HL-60/S4 (cell line): ENCODE measurements at regions not wholly inside any gene's neighbourhood (a gene's known extent, or its start where the extent isn't known, plus 50 kb on each side); places are given as distances from the start of the nearest gene placed in this dataset.
"Not testable (repeated sequence)": the region's sequence is repeated elsewhere in the genome, so short reads cannot be mapped to it uniquely, and the experiment has no call there.

Source experiments
- in situ Hi-C: fragments of 300-500 bp; cut with MboI; formaldehyde crosslinking; loops from 2 replicates; pipeline ENCODE4 v1.14.3; 2022; ENCODE audit warnings: low sequenced_read_pairs

GRCh38 chrX:9260603-9261002, 204.3 kb upstream of the TBL1X start:
- in situ Hi-C loops, result no loop called here

GRCh38 chrX:9267415-9267814, 197.4 kb upstream of the TBL1X start:
- in situ Hi-C loops, result no loop called here

DNA sequence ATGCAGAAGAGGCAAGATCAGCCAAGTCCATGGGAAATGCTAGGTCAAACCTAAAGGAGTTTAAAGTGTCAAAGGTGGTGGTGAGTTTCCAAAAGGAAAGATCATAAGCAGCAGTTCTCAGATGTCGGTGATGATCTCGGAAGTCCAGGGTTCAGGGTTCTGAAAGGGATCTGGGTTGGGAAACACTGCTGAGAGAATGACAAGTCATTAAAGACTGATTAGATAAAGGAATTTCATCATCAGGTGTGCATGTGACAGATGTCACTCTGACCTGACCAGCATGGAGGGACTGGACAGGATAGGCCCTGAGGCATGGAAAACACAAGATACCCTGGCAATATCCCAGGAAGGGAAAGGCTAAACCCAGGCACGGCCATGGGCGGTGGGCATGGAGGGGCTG, 195.7 kb upstream of the TBL1X start:
- in situ Hi-C loops, result no loop called here

GRCh38 chrX:9271789-9272525, 192.9 kb upstream of the TBL1X start:
- in situ Hi-C loops, result no loop called here

GRCh38 chrX:9273744-9274143, 191.1 kb upstream of the TBL1X start:
- in situ Hi-C loops, result no loop called here

- in situ Hi-C loops, result no loop called here
Observed at GRCh38 chrX:9278475-9279233, 186.2 kb upstream of the TBL1X start.

GRCh38 chrX:9279234-9279544, 185.7 kb upstream of the TBL1X start:
- in situ Hi-C loops, result no loop called here

DNA sequence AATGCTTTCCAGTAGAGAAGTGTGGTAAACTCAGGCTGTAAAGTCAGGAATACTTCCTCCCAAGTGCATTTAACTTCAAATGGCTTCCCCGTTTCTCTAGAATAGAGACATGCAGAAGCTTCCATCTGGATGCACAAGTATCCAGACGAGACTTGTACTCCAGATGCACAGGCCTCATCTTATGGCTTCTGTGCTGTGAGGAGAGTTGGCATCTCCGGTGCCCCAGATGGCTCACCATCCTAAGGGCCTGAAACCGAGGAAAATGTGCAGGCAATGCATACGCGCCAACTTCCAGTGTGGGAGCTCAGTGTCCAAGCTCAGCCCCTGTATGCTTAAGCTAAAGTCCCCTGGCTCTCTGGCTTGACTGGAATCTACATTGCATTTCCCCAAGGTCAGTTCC, 184.0 kb upstream of the TBL1X start:
- in situ Hi-C loops, result no loop called here

DNA sequence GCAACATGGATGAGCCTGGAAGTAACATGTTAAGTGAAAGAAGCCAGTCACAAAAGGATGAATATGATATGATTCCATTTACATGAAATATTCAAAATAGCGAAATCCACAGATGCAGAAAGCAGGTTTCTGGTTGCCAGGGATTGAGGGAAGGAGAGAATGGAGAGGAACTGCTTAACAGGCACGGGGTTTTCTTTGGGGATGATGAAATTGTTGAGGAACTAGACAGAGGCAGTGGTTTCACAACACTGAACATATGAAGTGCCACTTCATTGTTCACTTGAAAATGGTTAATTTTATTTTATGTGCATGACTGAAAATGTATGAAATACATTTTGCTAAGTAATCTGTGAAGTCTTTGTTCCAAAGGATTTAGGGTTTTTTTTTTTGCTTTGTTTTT, 182.5 kb upstream of the TBL1X start:
- in situ Hi-C loops, result no loop called here

DNA sequence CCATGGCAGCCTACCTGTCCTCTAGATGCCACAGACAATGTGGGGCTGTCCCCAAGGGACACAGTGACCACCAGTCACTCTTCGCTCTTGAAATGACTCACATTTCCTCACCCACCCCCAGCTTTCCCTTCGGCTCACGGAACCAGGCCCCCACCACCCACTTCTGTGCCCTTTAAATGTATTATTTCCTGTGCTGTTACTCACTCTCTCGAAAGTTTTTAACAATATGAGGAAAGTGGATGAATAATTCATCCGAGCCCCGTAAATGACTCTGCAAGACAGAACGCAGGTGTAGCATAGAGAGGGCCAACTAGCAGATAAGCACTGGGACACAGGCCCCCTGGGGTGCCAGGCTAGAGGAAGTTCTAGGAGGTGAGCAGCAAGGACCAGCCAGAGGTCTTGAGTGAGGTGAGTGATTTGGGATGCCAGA, 179.5 kb upstream of the TBL1X start:
- in situ Hi-C loops, result no loop called here

GRCh38 chrX:9286234-9286633, 178.6 kb upstream of the TBL1X start:
- in situ Hi-C loops, result no loop called here

GRCh38 chrX:9291629-9292028, 173.2 kb upstream of the TBL1X start:
- in situ Hi-C loops, result no loop called here

DNA sequence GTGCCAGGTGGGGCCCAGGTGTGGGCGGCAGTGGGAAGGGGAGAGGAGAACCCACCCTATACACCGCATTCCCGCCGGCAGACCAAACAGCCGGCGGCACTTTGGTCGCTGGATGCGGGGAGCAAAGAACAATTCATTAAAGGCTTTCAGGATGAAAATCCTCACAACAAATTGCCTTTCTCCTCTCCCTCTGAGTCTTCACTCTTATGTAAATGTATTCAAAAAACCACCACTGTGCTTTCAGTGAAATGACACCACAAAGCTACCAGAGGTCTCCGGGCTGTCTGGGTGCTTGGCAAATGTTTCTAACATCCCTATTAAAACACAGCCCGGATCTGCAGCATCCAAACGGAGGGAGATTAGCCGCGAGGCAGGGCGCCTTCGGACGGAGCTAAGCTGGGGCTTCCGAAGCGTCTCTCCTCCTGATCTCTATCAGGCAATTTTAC, 171.8 kb upstream of the TBL1X start:
- in situ Hi-C loops, result no loop called here

GRCh38 chrX:9293903-9294302, 171.0 kb upstream of the TBL1X start:
- in situ Hi-C loops, result no loop called here

DNA sequence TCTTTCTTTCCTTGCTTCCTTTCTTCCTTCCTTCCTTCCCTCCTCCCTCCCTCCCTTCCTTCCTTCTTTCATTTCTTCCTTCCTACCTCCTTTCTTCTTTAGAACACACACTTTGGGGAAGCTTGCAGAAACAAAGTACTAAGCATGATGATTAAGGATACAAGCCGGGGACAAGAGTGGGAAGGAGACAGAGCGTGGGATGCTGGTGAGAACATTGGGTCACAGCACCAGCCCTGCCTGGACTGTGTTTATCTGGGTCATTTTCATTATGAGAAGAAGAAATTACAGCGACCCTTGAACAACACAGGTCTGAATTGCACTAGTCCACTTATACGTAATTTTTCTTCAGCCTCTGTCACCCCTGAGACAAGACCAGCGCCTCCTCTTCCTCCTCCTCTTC, 169.3 kb upstream of the TBL1X start:
- in situ Hi-C loops, result no loop called here

DNA sequence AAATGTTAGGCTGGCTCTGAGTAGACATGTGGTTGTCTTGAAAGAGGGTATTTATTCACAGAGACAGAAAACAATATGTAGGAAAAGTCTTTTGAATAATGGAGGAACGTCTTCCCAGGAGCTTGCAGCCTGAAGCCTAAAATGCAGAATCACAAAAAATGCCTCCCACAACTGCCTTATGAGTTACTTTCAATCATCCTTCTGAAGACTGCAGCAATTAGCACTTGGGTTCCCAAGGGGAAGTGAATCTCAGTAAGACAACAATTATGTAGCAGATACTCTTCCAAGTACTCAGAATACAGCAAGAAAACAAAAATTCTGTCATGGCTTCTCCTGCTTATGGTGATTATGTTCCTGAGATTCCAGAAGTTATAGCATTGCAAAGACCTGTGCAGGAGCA, 166.6 kb upstream of the TBL1X start:
- in situ Hi-C loops, result no loop called here

- in situ Hi-C loops, result not testable (repeated sequence)
Observed at GRCh38 chrX:9299681-9300080, 165.2 kb upstream of the TBL1X start.

GRCh38 chrX:9301836-9302235, 163.0 kb upstream of the TBL1X start:
- in situ Hi-C loops, result no loop called here

DNA sequence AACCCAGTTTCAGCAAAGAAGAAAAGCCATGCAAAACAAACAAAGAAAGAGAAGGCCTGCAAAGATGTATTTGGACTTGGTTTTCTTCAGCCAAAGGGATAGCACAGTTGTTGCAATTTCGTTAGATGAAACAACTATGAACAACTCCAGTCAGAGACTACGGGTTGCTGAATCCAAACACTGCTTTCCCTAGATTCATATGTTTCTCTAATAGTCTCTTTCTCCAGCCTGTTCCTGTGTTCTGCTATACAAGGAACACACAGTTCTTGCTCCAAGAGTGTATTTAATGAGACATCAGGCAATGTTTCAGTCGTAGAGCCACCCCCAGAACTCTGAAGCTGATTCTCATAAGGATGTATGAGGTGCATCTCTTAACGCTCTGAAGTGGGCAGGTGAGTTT, 162.5 kb upstream of the TBL1X start:
- in situ Hi-C loops, result no loop called here

DNA sequence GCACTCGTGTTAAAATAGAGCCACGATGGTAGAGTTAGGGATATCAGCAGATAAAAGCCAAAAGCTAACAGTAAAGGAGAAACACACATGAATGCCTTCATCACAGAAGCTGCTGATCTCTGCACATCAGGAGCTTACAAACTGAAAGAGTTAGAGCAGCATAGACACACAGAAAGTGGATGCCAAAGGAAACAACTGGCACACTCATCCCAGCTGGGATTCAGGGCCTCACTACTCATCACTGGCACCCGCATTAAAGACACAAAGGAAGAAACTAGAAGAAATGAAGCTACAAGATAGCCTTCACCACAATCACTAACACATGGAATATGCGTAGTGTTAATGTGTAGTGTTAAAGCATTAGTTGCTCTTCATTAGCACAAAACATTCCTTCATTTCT, 156.4 kb upstream of the TBL1X start:
- in situ Hi-C loops, result no loop called here

GRCh38 chrX:9310616-9311015, 154.2 kb upstream of the TBL1X start:
- in situ Hi-C loops, result no loop called here

GRCh38 chrX:9311421-9312160, 153.3 kb upstream of the TBL1X start:
- in situ Hi-C loops, result no loop called here
